GM12878 (cell line): ENCODE measurements at regions not wholly inside any gene's neighbourhood (a gene's known extent, or its start where the extent isn't known, plus 50 kb on each side); places are given as distances from the start of the nearest gene placed in this dataset.

Experiments
- ATAC-seq: fragments of 200-7000 bp; cut with Tn5 transposase; 3 replicates; pipeline ENCODE4 v1.9.1; 2020; ENCODE audit warnings: mild to moderate bottlenecking, moderate library complexity
- BruUV-seq: library from RNA; stranded (reverse); fragments of 400-500 nt; replicated peaks from 2 replicates; lab custom pipeline; 2021; lab: Mats Ljungman, UMichigan
- CTCF ChIA-PET: fragments of 300-600 bp; sonication (Branson Sonifier 250); formaldehyde crosslinking; extraction: SDS; loops from one replicate; lab custom pipeline; 2021; ENCODE audit warnings: inconsistent platforms; lab: Yijun Ruan, JAX
- POLR2A ChIA-PET: fragments of 350-600 bp; formaldehyde crosslinking; extraction: SDS; loops from one replicate; lab custom pipeline; 2021; ENCODE audit warnings: inconsistent platforms; lab: Charles Lee
- RAD21 ChIA-PET: fragments of 300-600 bp; sonication (Branson Sonifier 250); formaldehyde crosslinking; loops from one replicate; lab custom pipeline; 2023; ENCODE audit warnings: antibody characterized with exemption; ENCODE audit not compliant: unreplicated experiment; lab: Charles Lee
- SMC1A ChIA-PET: fragments of 300-600 bp; sonication (Branson Sonifier 250); formaldehyde crosslinking; loops from one replicate; lab custom pipeline; 2023; ENCODE audit not compliant: unreplicated experiment, uncharacterized antibody; lab: Charles Lee
- DNase-seq: peaks from one replicate; pipeline ENCODE4 v3.0.0-alpha.2; 2011; ENCODE audit warnings: low read depth, low spot score
- FAIRE-seq: peaks from 3 replicates; lab custom pipeline; 2011; peaks lifted over from hg19 to GRCh38; lab: Jason Lieb, UNC
- H2AFZ ChIP-seq: 2 replicates; pipeline ENCODE4 v1.6.0; 2011; ENCODE audit warnings: low read depth, low read length, control low read depth; ENCODE audit not compliant: control insufficient read depth
- H3K27ac ChIP-seq: 2 replicates; pipeline ENCODE4 v1.5.1; 2011; ENCODE audit warnings: control low read depth; ENCODE audit not compliant: control insufficient read depth, insufficient read depth
- H3K27me3 ChIP-seq, 2 experiments: replicated peaks in 1 of 2; 2 replicates each; pipeline versions ENCODE4 v1.6.0 to v1.6.1; 2011; ENCODE audit warnings: low read length in 1 of 2; ENCODE audit not compliant: control insufficient read depth in 2 of 2, insufficient read depth in 2 of 2
- H3K36me3 ChIP-seq, 2 experiments: 2 replicates each; pipeline ENCODE4 v1.5.1; 2011; ENCODE audit warnings: low read length in 1 of 2; ENCODE audit not compliant: control insufficient read depth in 2 of 2, insufficient read depth in 2 of 2
- H3K4me1 ChIP-seq: 2 replicates; pipeline ENCODE4 v1.6.1; 2011; ENCODE audit warnings: mild to moderate bottlenecking, low read length, moderate library complexity, mixed read lengths; ENCODE audit not compliant: control insufficient read depth, insufficient read depth
- H3K4me2 ChIP-seq: 2 replicates; pipeline ENCODE4 v1.6.0; 2011; ENCODE audit warnings: control low read depth; ENCODE audit not compliant: control insufficient read depth, insufficient read depth
- H3K4me3 ChIP-seq: fragments of 200-600 bp; sonication (generic); 2 replicates; pipeline ENCODE4 v1.5.1; 2016
- H3K79me2 ChIP-seq: 2 replicates; pipeline ENCODE4 v1.6.0; 2011; ENCODE audit warnings: low read length; ENCODE audit not compliant: control insufficient read depth, insufficient read depth
- H3K9ac ChIP-seq: 2 replicates; pipeline ENCODE4 v1.8.0; 2011; ENCODE audit warnings: low read length, control low read depth, mixed read lengths; ENCODE audit not compliant: control insufficient read depth, insufficient read depth
- H3K9me3 ChIP-seq: replicated peaks from 3 replicates; pipeline ENCODE4 v1.5.1; 2011; ENCODE audit warnings: mild to moderate bottlenecking, low read length; ENCODE audit not compliant: control insufficient read depth, insufficient read depth
- H4K20me1 ChIP-seq: 2 replicates; pipeline ENCODE4 v1.6.0; 2011; ENCODE audit not compliant: control insufficient read depth, insufficient read depth
- ATF7 ChIP-seq: fragments of 450-650 bp; IDR thresholded peaks from 2 replicates; pipeline ENCODE4 v1.6.1; 2016; ENCODE audit warnings: low read depth, mild to moderate bottlenecking
- KDM1A ChIP-seq: fragments of 200-600 bp; sonication (generic); IDR thresholded peaks from 2 replicates; pipeline ENCODE4 v1.6.1; 2016; ENCODE audit warnings: borderline replicate concordance
- LARP7 ChIP-seq: fragments of 450-650 bp; IDR thresholded peaks from 2 replicates; pipeline ENCODE4 v1.6.1; 2017; ENCODE audit warnings: mild to moderate bottlenecking
- NR2F1 ChIP-seq: fragments of 450-650 bp; conservative IDR thresholded peaks from 2 replicates; pipeline ENCODE4 v1.6.1; 2017; ENCODE audit warnings: mild to moderate bottlenecking
- RCOR1 ChIP-seq: conservative IDR thresholded peaks from 2 replicates; pipeline ENCODE4 v1.6.1; 2012; ENCODE audit warnings: low read depth, low read length, improper control_type of control experiment
- SMARCA5 ChIP-seq: fragments of 450-650 bp; IDR thresholded peaks from 2 replicates; pipeline ENCODE4 v1.6.1; 2017; ENCODE audit warnings: mild to moderate bottlenecking
- STAT1 ChIP-seq: fragments of 450-650 bp; conservative IDR thresholded peaks from 2 replicates; pipeline ENCODE4 v1.6.1; 2014; ENCODE audit warnings: antibody characterized with exemption, mild to moderate bottlenecking
- STAT3 ChIP-seq: IDR thresholded peaks from 2 replicates; pipeline ENCODE4 v1.6.1; 2011; ENCODE audit warnings: low read depth, low read length, improper control_type of control experiment
- WGBS: methylation state at CpG from one replicate; pipeline ENCODE4 v1.1.6; 2016; ENCODE audit warnings: low lambda C conversion rate; ENCODE audit not compliant: insufficient replicate concordance, insufficient coverage; ENCODE audit errors: missing lambda C conversion rate; 5-methylcytosine and 5-hydroxymethylcytosine counted together
- in situ Hi-C: fragments of 300-500 bp; cut with MboI; formaldehyde crosslinking; loops from 9 replicates; pipeline ENCODE4 v1.14.3; 2018; ENCODE audit warnings: mixed read lengths
- intact Hi-C: fragments of 100-400 bp; cut with micrococcal nuclease; formaldehyde crosslinking; loops from one replicate; pipeline ENCODE4 v1.14.2; 2022; ENCODE audit not compliant: unreplicated experiment

GRCh38 chr10:130509881-130510689, 373.9 kb downstream of the GLRX3 start:
- ATAC-seq = no peak
- Histone ChIP-seq H3K79me2 (no peaks in the 10 kb centered on the region), H2AFZ (no peak overlapping the region), H3K9me3 (no peaks in the 10 kb centered on the region; the same call in 2 of the 3 replicates), H3K4me2 (no peak overlapping the region), H3K9ac (no peak overlapping the region), H3K27me3 (no peaks in the 10 kb centered on the region), H3K36me3 (no peaks in the 10 kb centered on the region), H3K27ac (no peak overlapping the region), H4K20me1 (no peaks in the 10 kb centered on the region), H3K4me1 (no peaks in the 10 kb centered on the region), H3K4me3 (no peak overlapping the region)
- 48% methylated on average over 24 of the region's 25 CpGs for WGBS
- BruUV-seq = no TSS peak
- intact Hi-C loops = no loop called here
- ChIA-PET CTCF (no interaction called here), RAD21 (no interaction called here), POLR2A (no interaction called here), SMC1A (no interaction called here)
- FAIRE-seq = no peak
- TF ChIP-seq SMARCA5 = no peak
- TF ChIP-seq KDM1A = no peak
- TF ChIP-seq NR2F1 = no peak
- no peak for TF ChIP-seq LARP7
- no peak for TF ChIP-seq ATF7
- TF ChIP-seq STAT1 = no peak
- TF ChIP-seq STAT3 = no peak
- in situ Hi-C loops = no loop called here
- no peak for DNase-seq

DNA sequence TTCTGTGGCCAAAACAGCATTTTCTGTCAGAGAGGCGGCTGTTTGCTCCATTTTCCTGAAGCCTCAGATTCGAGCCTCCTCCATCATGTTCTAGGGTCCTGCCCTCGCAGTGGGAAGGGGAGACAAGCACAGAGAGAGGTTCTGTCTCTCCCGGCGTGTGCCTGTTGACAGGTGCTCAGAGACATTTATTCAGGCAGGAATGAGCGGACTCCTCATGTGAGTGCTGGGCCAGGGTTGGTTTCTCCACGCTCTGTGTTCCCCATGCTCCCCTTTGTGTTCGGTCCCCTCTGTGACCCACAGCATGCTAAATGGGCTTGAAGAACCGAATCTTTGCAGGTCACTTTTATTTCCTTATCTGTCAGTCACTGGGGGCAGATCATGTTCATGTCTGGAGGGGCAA, 374.6 kb downstream of the GLRX3 start:
- ChIA-PET RAD21 (no interaction called here), POLR2A (no interaction called here), CTCF (no interaction called here), SMC1A (no interaction called here)
- Histone ChIP-seq H3K9me3 (no peaks in the 10 kb centered on the region; the same call in 2 of the 3 replicates), H3K27ac (no peak overlapping the region), H3K36me3 (no peaks in the 10 kb centered on the region), H3K27me3 (no peaks in the 10 kb centered on the region), H2AFZ (no peak overlapping the region), H3K4me1 (no peaks in the 10 kb centered on the region), H4K20me1 (no peaks in the 10 kb centered on the region), H3K4me3 (no peak overlapping the region), H3K79me2 (no peaks in the 10 kb centered on the region), H3K9ac (no peak overlapping the region), H3K4me2 (no peak overlapping the region)
- no peak for ATAC-seq
- intact Hi-C loops = no loop called here
- BruUV-seq = no TSS peak
- TF ChIP-seq RCOR1 = no peak
- DNase-seq = no peak
- in situ Hi-C loops = no loop called here
- FAIRE-seq = no peak
- 22% methylated on average over 9 of the region's 9 CpGs for WGBS
